ENCODE measurements at regions not wholly inside any gene's neighbourhood (a gene's known extent, or its start where the extent isn't known, plus 50 kb on each side); places are given as distances from the start of the nearest gene placed in this dataset.
"Not testable (repeated sequence)": the region's sequence is repeated elsewhere in the genome, so short reads cannot be mapped to it uniquely, and the experiment has no call there.

- Histone ChIP-seq H3K4me3 (ENCODE audit: low read length, poor library complexity, severe bottlenecking) (no peak overlapping the region), H3K79me2 (ENCODE audit: insufficient read depth, low read length) (no peaks in the 10 kb centered on the region), H3K4me1 (ENCODE audit: insufficient read depth, low read length, poor library complexity, severe bottlenecking) (no peaks in the 10 kb centered on the region), H4K20me1 (ENCODE audit: insufficient read depth, low read length, poor library complexity, severe bottlenecking) (no peaks in the 10 kb centered on the region), H3K9me3 (ENCODE audit: insufficient read depth, low read depth, low read length) (no peaks in the 10 kb centered on the region), H3K4me2 (ENCODE audit: low read depth, low read length, poor library complexity, severe bottlenecking) (no peak overlapping the region), H3K27me3 (ENCODE audit: insufficient read depth, low read length, poor library complexity, severe bottlenecking) (no peaks in the 10 kb centered on the region), H3F3A (ENCODE audit: low read depth) (no peaks in the 10 kb centered on the region), H3K36me3 (ENCODE audit: insufficient read depth, low read length) (no peaks in the 10 kb centered on the region), H3K9me2 (replicated peaks; ENCODE audit: low read depth, low read length) (no peaks in the 10 kb centered on the region), H2AFZ (ENCODE audit: low read length) (no peak overlapping the region), H3K9ac (ENCODE audit: low read depth, low read length, poor library complexity, severe bottlenecking) (no peak overlapping the region)
- TF ChIP-seq EZH2phosphoT487 (IDR thresholded peaks at IDR 0.05; ENCODE audit: borderline replicate concordance), result no peak
- TF ChIP-seq, protein P1, sequence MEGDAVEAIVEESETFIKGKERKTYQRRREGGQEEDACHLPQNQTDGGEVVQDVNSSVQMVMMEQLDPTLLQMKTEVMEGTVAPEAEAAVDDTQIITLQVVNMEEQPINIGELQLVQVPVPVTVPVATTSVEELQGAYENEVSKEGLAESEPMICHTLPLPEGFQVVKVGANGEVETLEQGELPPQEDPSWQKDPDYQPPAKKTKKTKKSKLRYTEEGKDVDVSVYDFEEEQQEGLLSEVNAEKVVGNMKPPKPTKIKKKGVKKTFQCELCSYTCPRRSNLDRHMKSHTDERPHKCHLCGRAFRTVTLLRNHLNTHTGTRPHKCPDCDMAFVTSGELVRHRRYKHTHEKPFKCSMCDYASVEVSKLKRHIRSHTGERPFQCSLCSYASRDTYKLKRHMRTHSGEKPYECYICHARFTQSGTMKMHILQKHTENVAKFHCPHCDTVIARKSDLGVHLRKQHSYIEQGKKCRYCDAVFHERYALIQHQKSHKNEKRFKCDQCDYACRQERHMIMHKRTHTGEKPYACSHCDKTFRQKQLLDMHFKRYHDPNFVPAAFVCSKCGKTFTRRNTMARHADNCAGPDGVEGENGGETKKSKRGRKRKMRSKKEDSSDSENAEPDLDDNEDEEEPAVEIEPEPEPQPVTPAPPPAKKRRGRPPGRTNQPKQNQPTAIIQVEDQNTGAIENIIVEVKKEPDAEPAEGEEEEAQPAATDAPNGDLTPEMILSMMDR (conservative IDR thresholded peaks at IDR 0.05; ENCODE audit: low read length), result no peak
These were observed 57.2 kb downstream of the BMP15 start for GRCh38 chrX:50967736-50968135.

DNA sequence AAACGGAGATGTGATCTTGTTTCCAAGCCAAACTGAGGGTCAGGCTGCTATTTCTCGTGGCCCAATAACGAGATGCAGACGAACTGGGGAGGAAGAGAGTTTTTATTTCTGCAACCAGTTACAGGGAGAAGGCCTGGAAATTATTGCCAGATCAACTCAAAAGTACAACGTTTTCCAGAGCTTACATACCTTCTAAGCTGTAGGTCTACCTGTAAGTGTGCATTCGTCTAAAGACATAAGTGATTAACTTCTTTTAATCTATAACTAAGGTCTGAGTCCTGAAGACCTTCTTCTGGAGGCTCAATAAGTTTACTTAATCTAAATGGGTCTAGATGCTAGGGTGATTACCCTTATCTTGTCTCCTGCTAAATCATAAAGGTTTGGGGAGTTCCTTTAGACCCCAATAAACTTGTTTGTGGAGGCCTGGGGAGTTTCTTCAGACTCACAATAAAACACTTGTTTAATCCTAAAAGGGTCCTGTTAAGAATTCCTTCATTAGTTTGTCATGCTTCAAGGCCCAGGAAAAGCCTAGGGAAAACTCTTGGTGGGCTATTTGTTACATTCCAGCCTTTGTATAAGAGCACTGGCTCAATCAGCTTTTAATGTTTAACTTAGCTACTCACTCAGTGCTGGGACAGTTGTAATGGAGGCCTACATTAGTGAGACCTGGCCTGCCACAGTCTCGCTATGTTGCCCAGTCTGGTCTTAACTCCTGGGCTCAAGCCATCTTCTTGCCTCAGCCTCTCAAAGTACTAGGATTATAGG, 58.5 kb downstream of the BMP15 start:
- not testable (repeated sequence) for H3K4me2 ChIP-seq (ENCODE audit: low read depth, low read length, poor library complexity, severe bottlenecking); H3K4me3 ChIP-seq (ENCODE audit: low read length, poor library complexity, severe bottlenecking); H3K9me3 ChIP-seq (ENCODE audit: insufficient read depth, low read depth, low read length); H3K4me1 ChIP-seq (ENCODE audit: insufficient read depth, low read length, poor library complexity, severe bottlenecking); H3F3A ChIP-seq (ENCODE audit: low read depth); H4K20me1 ChIP-seq (ENCODE audit: insufficient read depth, low read length, poor library complexity, severe bottlenecking); H3K79me2 ChIP-seq (ENCODE audit: insufficient read depth, low read length); H3K9me2 ChIP-seq (replicated peaks; ENCODE audit: low read depth, low read length); H3K36me3 ChIP-seq (ENCODE audit: insufficient read depth, low read length); H3K27me3 ChIP-seq (ENCODE audit: insufficient read depth, low read length, poor library complexity, severe bottlenecking); H2AFZ ChIP-seq (ENCODE audit: low read length); H3K9ac ChIP-seq (ENCODE audit: low read depth, low read length, poor library complexity, severe bottlenecking)

- no peak overlapping the region for H3K9ac ChIP-seq (ENCODE audit: low read depth, low read length, poor library complexity, severe bottlenecking)
- H3K36me3 ChIP-seq (ENCODE audit: insufficient read depth, low read length), result no peaks in the 10 kb centered on the region
- no peaks in the 10 kb centered on the region for H3K9me2 ChIP-seq (replicated peaks; ENCODE audit: low read depth, low read length)
- H3K9me3 ChIP-seq (ENCODE audit: insufficient read depth, low read depth, low read length), result no peaks in the 10 kb centered on the region
- no peak overlapping the region for H2AFZ ChIP-seq (ENCODE audit: low read length)
- no peak overlapping the region for H3K4me3 ChIP-seq (ENCODE audit: low read length, poor library complexity, severe bottlenecking)
- H3K27me3 ChIP-seq (ENCODE audit: insufficient read depth, low read length, poor library complexity, severe bottlenecking), result no peaks in the 10 kb centered on the region
- H3K79me2 ChIP-seq (ENCODE audit: insufficient read depth, low read length), result no peaks in the 10 kb centered on the region
- no peaks in the 10 kb centered on the region for H3K4me1 ChIP-seq (ENCODE audit: insufficient read depth, low read length, poor library complexity, severe bottlenecking)
- H3K4me2 ChIP-seq (ENCODE audit: low read depth, low read length, poor library complexity, severe bottlenecking), result no peak overlapping the region
- TF ChIP-seq, protein P1 (conservative IDR thresholded peaks at IDR 0.05; ENCODE audit: low read length), result no peak
- TF ChIP-seq EZH2phosphoT487 (IDR thresholded peaks at IDR 0.05; ENCODE audit: borderline replicate concordance), result no peak
- H3F3A ChIP-seq (ENCODE audit: low read depth), result no peaks in the 10 kb centered on the region
- H4K20me1 ChIP-seq (ENCODE audit: insufficient read depth, low read length, poor library complexity, severe bottlenecking), result no peaks in the 10 kb centered on the region
These were observed 60.9 kb downstream of the BMP15 start for GRCh38 chrX:50971395-50971794.

DNA sequence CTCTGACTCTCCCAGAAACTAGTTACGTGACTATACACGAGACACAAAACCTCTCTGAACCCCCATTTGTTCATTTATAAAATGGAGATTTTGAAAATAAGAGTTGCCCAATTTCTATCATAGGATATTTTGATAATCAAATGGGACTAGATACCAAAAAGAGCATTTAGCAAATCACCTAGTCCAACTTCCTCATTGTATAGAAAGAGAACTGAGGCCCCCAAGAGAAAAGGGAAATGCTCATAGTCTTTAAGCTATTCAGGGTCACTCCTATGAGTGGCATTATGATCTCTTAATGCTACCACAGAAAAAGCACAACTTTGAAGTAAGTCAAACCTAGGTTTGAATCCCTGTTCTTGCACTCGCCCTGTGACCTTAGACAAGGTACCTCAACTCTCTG, 62.7 kb downstream of the BMP15 start:
- Histone ChIP-seq H3K4me2 (ENCODE audit: low read depth, low read length, poor library complexity, severe bottlenecking) (no peak overlapping the region), H3K9me2 (replicated peaks; ENCODE audit: low read depth, low read length) (no peaks in the 10 kb centered on the region), H3K9ac (ENCODE audit: low read depth, low read length, poor library complexity, severe bottlenecking) (no peak overlapping the region), H3K79me2 (ENCODE audit: insufficient read depth, low read length) (no peaks in the 10 kb centered on the region), H3F3A (ENCODE audit: low read depth) (no peaks in the 10 kb centered on the region), H3K9me3 (ENCODE audit: insufficient read depth, low read depth, low read length) (no peaks in the 10 kb centered on the region), H2AFZ (ENCODE audit: low read length) (no peak overlapping the region), H4K20me1 (ENCODE audit: insufficient read depth, low read length, poor library complexity, severe bottlenecking) (no peaks in the 10 kb centered on the region), H3K36me3 (ENCODE audit: insufficient read depth, low read length) (no peaks in the 10 kb centered on the region), H3K27me3 (ENCODE audit: insufficient read depth, low read length, poor library complexity, severe bottlenecking) (no peaks in the 10 kb centered on the region), H3K4me3 (ENCODE audit: low read length, poor library complexity, severe bottlenecking) (no peak overlapping the region), H3K4me1 (ENCODE audit: insufficient read depth, low read length, poor library complexity, severe bottlenecking) (no peaks in the 10 kb centered on the region)
- TF ChIP-seq, protein P1 (conservative IDR thresholded peaks at IDR 0.05; ENCODE audit: low read length), result no peak
- TF ChIP-seq EZH2phosphoT487 (IDR thresholded peaks at IDR 0.05; ENCODE audit: borderline replicate concordance), result no peak
